Parathyroid adenoma (tissue), 2 donors: ENCODE measurements at regions not wholly inside any gene's neighbourhood (a gene's known extent, or its start where the extent isn't known, plus 50 kb on each side); places are given as distances from the start of the nearest gene placed in this dataset.

Experiments used
- H2AFZ ChIP-seq: fragments of 300-600 bp; sonication (generic); one replicate; pipeline ENCODE4 v1.7.0; 2017; ENCODE audit warnings: antibody characterized with exemption, mild to moderate bottlenecking
- H3K27ac ChIP-seq: fragments of 300-600 bp; sonication (generic); one replicate; pipeline ENCODE4 v1.7.0; 2017
- H3K27me3 ChIP-seq: fragments of 300-600 bp; sonication (generic); one replicate; pipeline ENCODE4 v1.7.0; 2017; ENCODE audit warnings: low read length; ENCODE audit not compliant: control insufficient read depth, insufficient read depth
- H3K36me3 ChIP-seq: fragments of 300-600 bp; sonication (generic); one replicate; pipeline ENCODE4 v1.7.0; 2017; ENCODE audit warnings: low read length; ENCODE audit not compliant: control insufficient read depth, insufficient read depth
- H3K4me1 ChIP-seq: fragments of 300-600 bp; sonication (generic); one replicate; pipeline ENCODE4 v1.7.0; 2017; ENCODE audit warnings: control low read depth
- H3K4me2 ChIP-seq: fragments of 300-600 bp; sonication (generic); one replicate; pipeline ENCODE4 v1.7.0; 2017; ENCODE audit warnings: low read length
- H3K4me3 ChIP-seq: fragments of 300-600 bp; sonication (generic); one replicate; pipeline ENCODE4 v1.7.0; 2017; ENCODE audit warnings: low read depth, low read length
- H3K79me2 ChIP-seq: fragments of 300-600 bp; sonication (generic); one replicate; pipeline ENCODE4 v1.7.0; 2017; ENCODE audit warnings: control low read depth
- H3K9ac ChIP-seq: fragments of 300-600 bp; sonication (generic); one replicate; pipeline ENCODE4 v1.7.0; 2017; ENCODE audit warnings: mild to moderate bottlenecking
- H3K9me3 ChIP-seq: fragments of 300-600 bp; sonication (generic); one replicate; pipeline ENCODE4 v1.7.0; 2017; ENCODE audit warnings: low read length; ENCODE audit not compliant: control insufficient read depth
- TF ChIP-seq, protein P1 (sequence below): fragments of 300-600 bp; sonication (generic); IDR thresholded peaks from one replicate; pipeline ENCODE4 v1.7.0; 2017; ENCODE audit warnings: antibody characterized with exemption, mild to moderate bottlenecking
- donor health status: primary hyperparathyroidism.

GRCh38 chr21:31524140-31524539 lies 135.4 kb upstream of the SOD1 start:
- Histone ChIP-seq H3K4me2 (no peak overlapping the region), H3K79me2 (no peaks in the 10 kb centered on the region), H3K27ac (no peak overlapping the region), H3K4me3 (no peak overlapping the region), H3K9me3 (no peaks in the 10 kb centered on the region), H3K4me1 (no peaks in the 10 kb centered on the region), H3K9ac (no peak overlapping the region), H3K27me3 (no peaks in the 10 kb centered on the region), H3K36me3 (no peaks in the 10 kb centered on the region), H2AFZ (no peak overlapping the region)
- TF ChIP-seq, protein P1, sequence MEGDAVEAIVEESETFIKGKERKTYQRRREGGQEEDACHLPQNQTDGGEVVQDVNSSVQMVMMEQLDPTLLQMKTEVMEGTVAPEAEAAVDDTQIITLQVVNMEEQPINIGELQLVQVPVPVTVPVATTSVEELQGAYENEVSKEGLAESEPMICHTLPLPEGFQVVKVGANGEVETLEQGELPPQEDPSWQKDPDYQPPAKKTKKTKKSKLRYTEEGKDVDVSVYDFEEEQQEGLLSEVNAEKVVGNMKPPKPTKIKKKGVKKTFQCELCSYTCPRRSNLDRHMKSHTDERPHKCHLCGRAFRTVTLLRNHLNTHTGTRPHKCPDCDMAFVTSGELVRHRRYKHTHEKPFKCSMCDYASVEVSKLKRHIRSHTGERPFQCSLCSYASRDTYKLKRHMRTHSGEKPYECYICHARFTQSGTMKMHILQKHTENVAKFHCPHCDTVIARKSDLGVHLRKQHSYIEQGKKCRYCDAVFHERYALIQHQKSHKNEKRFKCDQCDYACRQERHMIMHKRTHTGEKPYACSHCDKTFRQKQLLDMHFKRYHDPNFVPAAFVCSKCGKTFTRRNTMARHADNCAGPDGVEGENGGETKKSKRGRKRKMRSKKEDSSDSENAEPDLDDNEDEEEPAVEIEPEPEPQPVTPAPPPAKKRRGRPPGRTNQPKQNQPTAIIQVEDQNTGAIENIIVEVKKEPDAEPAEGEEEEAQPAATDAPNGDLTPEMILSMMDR = no peak

DNA sequence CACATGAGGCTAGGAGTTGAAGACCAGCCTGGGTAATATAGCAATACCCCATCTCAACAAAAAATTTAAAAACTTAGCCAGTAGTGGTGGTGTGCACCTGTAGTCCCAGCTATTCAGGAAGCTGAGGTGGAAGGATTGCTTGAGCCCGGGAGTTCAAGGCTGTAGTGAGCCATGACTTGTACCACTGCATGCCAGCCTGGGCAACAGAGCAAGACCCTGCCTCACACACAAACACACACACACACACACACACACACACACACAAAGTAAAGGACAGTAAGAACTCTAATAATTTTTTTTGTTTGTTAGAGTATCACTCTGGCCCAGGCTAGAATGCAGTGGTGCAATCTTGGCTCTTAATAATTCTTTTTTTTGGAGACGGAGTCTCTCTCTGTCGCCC lies 138.0 kb upstream of the SOD1 start:
- H3K27me3 ChIP-seq = no peaks in the 10 kb centered on the region
- no peak overlapping the region for H3K9ac ChIP-seq
- no peaks in the 10 kb centered on the region for H3K9me3 ChIP-seq
- H3K27ac ChIP-seq = no peak overlapping the region
- no peaks in the 10 kb centered on the region for H3K36me3 ChIP-seq
- H2AFZ ChIP-seq = no peak overlapping the region
- no peaks in the 10 kb centered on the region for H3K4me1 ChIP-seq
- no peak overlapping the region for H3K4me3 ChIP-seq
- H3K4me2 ChIP-seq = no peak overlapping the region
- TF ChIP-seq, protein P1 = no peak
- H3K79me2 ChIP-seq = no peaks in the 10 kb centered on the region

GRCh38 chr21:31520561-31521098 lies 138.9 kb upstream of the SOD1 start:
- no peak overlapping the region for H3K4me2 ChIP-seq
- no peak overlapping the region for H3K27ac ChIP-seq
- no peak overlapping the region for H3K4me3 ChIP-seq
- H3K79me2 ChIP-seq = no peaks in the 10 kb centered on the region
- no peaks in the 10 kb centered on the region for H3K4me1 ChIP-seq
- H2AFZ ChIP-seq = no peak overlapping the region
- no peaks in the 10 kb centered on the region for H3K27me3 ChIP-seq
- H3K9ac ChIP-seq = no peak overlapping the region
- no peaks in the 10 kb centered on the region for H3K36me3 ChIP-seq
- TF ChIP-seq, protein P1 = no peak
- no peaks in the 10 kb centered on the region for H3K9me3 ChIP-seq

- Histone ChIP-seq H3K4me3 (no peak overlapping the region), H3K9me3 (no peaks in the 10 kb centered on the region), H3K79me2 (no peaks in the 10 kb centered on the region), H3K9ac (no peak overlapping the region), H3K36me3 (no peaks in the 10 kb centered on the region), H3K4me1 (no peaks in the 10 kb centered on the region), H2AFZ (no peak overlapping the region), H3K27me3 (no peaks in the 10 kb centered on the region), H3K27ac (no peak overlapping the region), H3K4me2 (no peak overlapping the region)
- TF ChIP-seq, protein P1 = no peak
Observed at GRCh38 chr21:31518580-31518979, 140.9 kb upstream of the SOD1 start.

DNA sequence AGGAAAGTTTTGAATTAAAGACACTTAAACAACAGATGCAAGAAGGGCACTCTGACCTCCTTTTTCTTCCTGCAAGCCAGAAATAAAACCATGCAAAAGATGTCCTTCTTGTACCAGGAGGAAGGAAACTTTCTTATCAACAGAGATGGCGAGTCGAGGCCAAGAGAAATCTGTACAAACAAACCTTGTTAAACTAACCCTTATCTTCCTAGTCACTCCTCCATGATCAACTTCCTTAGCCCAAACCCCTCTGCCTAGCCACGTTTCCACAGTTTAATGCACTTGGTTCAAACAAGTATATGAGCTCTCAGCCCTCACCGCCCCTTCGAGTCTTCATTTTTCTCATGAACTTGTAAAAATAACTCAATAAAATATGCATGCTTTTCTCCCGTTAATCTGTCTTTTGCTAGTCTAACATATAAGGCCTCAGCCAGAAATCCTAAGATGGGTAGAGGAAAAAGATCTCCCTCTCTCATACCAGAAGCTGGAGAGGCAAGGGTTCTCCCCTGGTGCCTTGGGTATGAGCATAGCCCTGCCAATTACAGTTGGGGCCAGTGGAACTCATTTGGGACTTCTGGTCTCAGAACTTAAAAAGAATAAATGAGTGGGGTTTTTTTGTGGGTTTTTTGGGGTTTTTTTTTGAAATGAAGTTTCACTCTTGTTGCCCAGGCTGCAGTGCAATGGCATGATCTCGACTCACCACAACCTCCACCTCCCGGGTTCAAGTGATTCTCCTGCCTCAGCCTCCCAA lies 141.7 kb upstream of the SOD1 start:
- Histone ChIP-seq H3K27me3 (no peaks in the 10 kb centered on the region), H3K4me1 (no peaks in the 10 kb centered on the region), H2AFZ (no peak overlapping the region), H3K79me2 (no peaks in the 10 kb centered on the region), H3K36me3 (no peaks in the 10 kb centered on the region), H3K9me3 (no peaks in the 10 kb centered on the region), H3K9ac (no peak overlapping the region), H3K4me2 (no peak overlapping the region), H3K27ac (no peak overlapping the region), H3K4me3 (no peak overlapping the region)
- TF ChIP-seq, protein P1 = no peak
